GM21717 (cell line): ENCODE measurements at regions not wholly inside any gene's neighbourhood (a gene's known extent, or its start where the extent isn't known, plus 50 kb on each side); places are given as distances from the start of the nearest gene placed in this dataset.
"Not testable (repeated sequence)": the region's sequence is repeated elsewhere in the genome, so short reads cannot be mapped to it uniquely, and the experiment has no call there.

Experiments used
- ATAC-seq: cut with Tn5 transposase; IDR thresholded peaks from one replicate; pipeline ENCODE4 v1.9.1; 2021; ENCODE audit warnings: mild to moderate bottlenecking, moderate library complexity; ENCODE audit not compliant: unreplicated experiment

GRCh38 chr6:92431502-92431901 lies 987.9 kb downstream of the EPHA7 start:
- ATAC-seq: no peak

GRCh38 chr6:92428448-92428847 lies 990.9 kb downstream of the EPHA7 start:
- ATAC-seq: no peak

- no peak for ATAC-seq
These were observed 991.9 kb downstream of the EPHA7 start for GRCh38 chr6:92427453-92427852.

GRCh38 chr6:92415656-92416055 lies 1003.7 kb downstream of the EPHA7 start:
- no peak for ATAC-seq

- ATAC-seq: no peak
These were observed 1011.0 kb downstream of the EPHA7 start for GRCh38 chr6:92408350-92408749.

GRCh38 chr6:92404281-92404680 lies 1015.1 kb downstream of the EPHA7 start:
- ATAC-seq: no peak

GRCh38 chr6:92399911-92400310 lies 1019.4 kb downstream of the EPHA7 start:
- ATAC-seq: no peak

GRCh38 chr6:92388706-92389105 lies 1030.7 kb downstream of the EPHA7 start:
- ATAC-seq: not testable (repeated sequence)

- ATAC-seq: peak; percentile 83
These were observed 1038.4 kb downstream of the EPHA7 start for GRCh38 chr6:92380803-92381601.

GRCh38 chr6:92377137-92377536 lies 1042.2 kb downstream of the EPHA7 start:
- ATAC-seq: no peak

GRCh38 chr6:92376691-92377090 lies 1042.7 kb downstream of the EPHA7 start:
- no peak for ATAC-seq

- no peak for ATAC-seq
These were observed 1047.8 kb downstream of the EPHA7 start for GRCh38 chr6:92371211-92372208.

- ATAC-seq: no peak
These were observed 1050.0 kb downstream of the EPHA7 start for GRCh38 chr6:92369309-92369708.

GRCh38 chr6:92364948-92365541 lies 1054.3 kb downstream of the EPHA7 start:
- no peak for ATAC-seq

GRCh38 chr6:92363111-92363510 lies 1056.2 kb downstream of the EPHA7 start:
- no peak for ATAC-seq

GRCh38 chr6:92362404-92362803 lies 1057.0 kb downstream of the EPHA7 start:
- no peak for ATAC-seq

- ATAC-seq: no peak
These were observed 1057.4 kb downstream of the EPHA7 start for GRCh38 chr6:92361990-92362389.

- ATAC-seq: no peak
These were observed 1065.0 kb downstream of the EPHA7 start for GRCh38 chr6:92354270-92354829.

GRCh38 chr6:92352130-92352529 lies 1067.2 kb downstream of the EPHA7 start:
- ATAC-seq: no peak

GRCh38 chr6:92341201-92341600 lies 1078.2 kb downstream of the EPHA7 start:
- no peak for ATAC-seq
